ENCODE measurements at regions not wholly inside any gene's neighbourhood (a gene's known extent, or its start where the extent isn't known, plus 50 kb on each side); places are given as distances from the start of the nearest gene placed in this dataset.

GRCh38 chr14:29353513-29353912 lies 574.1 kb downstream of the PRKD1 start:
- TF ChIP-seq CTCF (IDR thresholded peaks at IDR 0.05; ENCODE audit: borderline replicate concordance, control extremely low read depth, extremely low read depth, insufficient read depth, missing control alignments), result no peak
- in situ Hi-C loops (cut with MboI; ENCODE audit: low sequenced_read_pairs, unreplicated experiment), result no loop called here
- no peak for DNase-seq (ENCODE audit: low spot score)

GRCh38 chr14:29354486-29354885 lies 573.2 kb downstream of the PRKD1 start:
- no peak for DNase-seq (ENCODE audit: low spot score)
- no peak for TF ChIP-seq CTCF (IDR thresholded peaks at IDR 0.05; ENCODE audit: borderline replicate concordance, control extremely low read depth, extremely low read depth, insufficient read depth, missing control alignments)
- in situ Hi-C loops (cut with MboI; ENCODE audit: low sequenced_read_pairs, unreplicated experiment), result no loop called here

GRCh38 chr14:29355331-29355730 lies 572.3 kb downstream of the PRKD1 start:
- no peak for DNase-seq (ENCODE audit: low spot score)
- no peak for TF ChIP-seq CTCF (IDR thresholded peaks at IDR 0.05; ENCODE audit: borderline replicate concordance, control extremely low read depth, extremely low read depth, insufficient read depth, missing control alignments)
- in situ Hi-C loops (cut with MboI; ENCODE audit: low sequenced_read_pairs, unreplicated experiment), result no loop called here

GRCh38 chr14:29355846-29356245 lies 571.8 kb downstream of the PRKD1 start:
- no peak for TF ChIP-seq CTCF (IDR thresholded peaks at IDR 0.05; ENCODE audit: borderline replicate concordance, control extremely low read depth, extremely low read depth, insufficient read depth, missing control alignments)
- DNase-seq (ENCODE audit: low spot score), result no peak
- in situ Hi-C loops (cut with MboI; ENCODE audit: low sequenced_read_pairs, unreplicated experiment), result no loop called here

GRCh38 chr14:29360656-29361055 lies 567.0 kb downstream of the PRKD1 start:
- TF ChIP-seq CTCF (IDR thresholded peaks at IDR 0.05; ENCODE audit: borderline replicate concordance, control extremely low read depth, extremely low read depth, insufficient read depth, missing control alignments), result no peak
- in situ Hi-C loops (cut with MboI; ENCODE audit: low sequenced_read_pairs, unreplicated experiment), result no loop called here
- DNase-seq (ENCODE audit: low spot score), result no peak

GRCh38 chr14:29370024-29370423 lies 557.6 kb downstream of the PRKD1 start:
- no peak for DNase-seq (ENCODE audit: low spot score)
- in situ Hi-C loops (cut with MboI; ENCODE audit: low sequenced_read_pairs, unreplicated experiment), result no loop called here
- no peak for TF ChIP-seq CTCF (IDR thresholded peaks at IDR 0.05; ENCODE audit: borderline replicate concordance, control extremely low read depth, extremely low read depth, insufficient read depth, missing control alignments)

- in situ Hi-C loops (cut with MboI; ENCODE audit: low sequenced_read_pairs, unreplicated experiment), result no loop called here
- no peak for DNase-seq (ENCODE audit: low spot score)
- no peak for TF ChIP-seq CTCF (IDR thresholded peaks at IDR 0.05; ENCODE audit: borderline replicate concordance, control extremely low read depth, extremely low read depth, insufficient read depth, missing control alignments)
Measured at GRCh38 chr14:29376237-29376636, 551.4 kb downstream of the PRKD1 start.

Measured in GM13976 (cell line).